Thoracic aorta (tissue), 2 donors: ENCODE measurements at regions not wholly inside any gene's neighbourhood (a gene's known extent, or its start where the extent isn't known, plus 50 kb on each side); places are given as distances from the start of the nearest gene placed in this dataset.

Source experiments
- ATAC-seq: fragments of 150-250 bp; one replicate; pipeline ENCODE4 v1.8.0; 2017; ENCODE audit warnings: low read depth; ENCODE audit not compliant: insufficient number of reproducible peaks, low FRiP score
- DNase-seq: peaks from one replicate; pipeline ENCODE4 v3.0.0-alpha.2; 2020; ENCODE audit warnings: low spot score
- H3K27ac ChIP-seq, 2 donors: fragments of 200-600 bp; sonication (generic); 1 replicate in 1 of 2; 2 replicates in 1 of 2; pipeline ENCODE4 v1.5.1; 2016; ENCODE audit warnings: mild to moderate bottlenecking in 2 of 2, moderate library complexity in 2 of 2
- H3K27me3 ChIP-seq: fragments of 200-600 bp; sonication (generic); replicated peaks from 2 replicates; pipeline ENCODE4 v1.6.0; 2016; ENCODE audit warnings: mild to moderate bottlenecking; ENCODE audit not compliant: insufficient read depth
- H3K36me3 ChIP-seq: fragments of 200-600 bp; sonication (generic); one replicate; pipeline ENCODE4 v1.5.1; 2016
- H3K4me1 ChIP-seq, 2 donors: fragments of 200-600 bp; sonication (generic); 1 replicate in 1 of 2; 2 replicates in 1 of 2; pipeline versions ENCODE4 v1.5.1 to v1.6.0; 2016; ENCODE audit warnings: low read depth in 2 of 2, mild to moderate bottlenecking in 1 of 2; ENCODE audit not compliant: control insufficient read depth in 1 of 2
- H3K4me3 ChIP-seq: fragments of 200-600 bp; sonication (generic); 2 replicates; pipeline ENCODE4 v1.5.1; 2016; ENCODE audit warnings: mild to moderate bottlenecking
- H3K9me3 ChIP-seq: fragments of 200-600 bp; sonication (generic); 2 replicates; pipeline ENCODE4 v1.5.1; 2016
- CTCF ChIP-seq: fragments of 200-600 bp; sonication (generic); IDR thresholded peaks from one replicate; pipeline ENCODE4 v1.5.1; 2019; ENCODE audit warnings: antibody characterized with exemption

GRCh38 chr13:34371108-34371507 is 553.2 kb downstream of the RFC3 start:
- H3K4me1 ChIP-seq = no peaks in the 10 kb centered on the region
- DNase-seq = no peak
- H3K9me3 ChIP-seq = no peaks in the 10 kb centered on the region
- no peak for ATAC-seq
- no peak overlapping the region for H3K27ac ChIP-seq
- no peaks in the 10 kb centered on the region for H3K36me3 ChIP-seq
- H3K4me3 ChIP-seq = no peak overlapping the region
- no peak for TF ChIP-seq CTCF
- no peaks in the 10 kb centered on the region for H3K27me3 ChIP-seq

GRCh38 chr13:34371645-34372395 is 553.9 kb downstream of the RFC3 start:
- ATAC-seq (no peak), DNase-seq (no peak)
- no peaks in the 10 kb centered on the region for H3K4me1 ChIP-seq
- H3K36me3 ChIP-seq = no peaks in the 10 kb centered on the region
- H3K9me3 ChIP-seq = no peaks in the 10 kb centered on the region
- no peaks in the 10 kb centered on the region for H3K27me3 ChIP-seq
- no peak overlapping the region for H3K4me3 ChIP-seq
- H3K27ac ChIP-seq = no peak overlapping the region
- no peak for TF ChIP-seq CTCF

GRCh38 chr13:34372581-34372980 is 554.6 kb downstream of the RFC3 start:
- no peak for DNase-seq
- Histone ChIP-seq H3K4me1 (no peaks in the 10 kb centered on the region), H3K27me3 (no peaks in the 10 kb centered on the region), H3K9me3 (no peaks in the 10 kb centered on the region), H3K4me3 (no peak overlapping the region), H3K36me3 (no peaks in the 10 kb centered on the region), H3K27ac (no peak overlapping the region)
- no peak for ATAC-seq
- no peak for TF ChIP-seq CTCF

- no peak for ATAC-seq
- Histone ChIP-seq H3K27me3 (no peaks in the 10 kb centered on the region), H3K4me1 (no peaks in the 10 kb centered on the region), H3K4me3 (no peak overlapping the region), H3K27ac (no peak overlapping the region), H3K36me3 (no peaks in the 10 kb centered on the region), H3K9me3 (no peaks in the 10 kb centered on the region)
- no peak for DNase-seq
- TF ChIP-seq CTCF = no peak
Observed at GRCh38 chr13:34376483-34376882, 558.5 kb downstream of the RFC3 start.

- no peak for TF ChIP-seq CTCF
- ATAC-seq = no peak
- no peak overlapping the region for H3K4me3 ChIP-seq
- DNase-seq = no peak
- H3K27me3 ChIP-seq = no peaks in the 10 kb centered on the region
- no peaks in the 10 kb centered on the region for H3K9me3 ChIP-seq
- no peaks in the 10 kb centered on the region for H3K36me3 ChIP-seq
- no peak overlapping the region for H3K27ac ChIP-seq
- no peaks in the 10 kb centered on the region for H3K4me1 ChIP-seq
Observed at GRCh38 chr13:34381228-34381627, 560.8 kb upstream of the NBEA start.
